SJCRH30 (cell line): ENCODE measurements at regions not wholly inside any gene's neighbourhood (a gene's known extent, or its start where the extent isn't known, plus 50 kb on each side); places are given as distances from the start of the nearest gene placed in this dataset.
A peak's percentile ranks its signal among the peaks of the same experiment; 100 is the strongest.

Source experiments
- DNase-seq, 2 experiments: peaks; one replicate each; pipeline ENCODE4 v3.0.0-alpha.2; 2015 to 2020
- H3K27ac ChIP-seq: fragments of 250-450 bp; sonication (Bioruptor Pico); 2 replicates; pipeline ENCODE4 v1.5.1; 2020; ENCODE audit warnings: mild to moderate bottlenecking, moderate library complexity
- H3K27me3 ChIP-seq: fragments of 250-450 bp; sonication (Bioruptor Pico); 2 replicates; pipeline ENCODE4 v1.5.1; 2020; ENCODE audit warnings: mild to moderate bottlenecking, moderate library complexity
- H3K36me3 ChIP-seq: fragments of 250-450 bp; sonication (Bioruptor Pico); 2 replicates; pipeline ENCODE4 v1.5.1; 2020; ENCODE audit warnings: mild to moderate bottlenecking, moderate library complexity
- H3K4me1 ChIP-seq: fragments of 250-450 bp; sonication (Bioruptor Pico); 2 replicates; pipeline ENCODE4 v1.5.1; 2020; ENCODE audit warnings: mild to moderate bottlenecking, moderate library complexity
- H3K4me3 ChIP-seq: fragments of 250-450 bp; sonication (Bioruptor Pico); 2 replicates; pipeline ENCODE4 v1.5.1; 2020; ENCODE audit warnings: mild to moderate bottlenecking, moderate library complexity
- H3K9me3 ChIP-seq: fragments of 250-450 bp; sonication (Bioruptor Pico); replicated peaks from 2 replicates; pipeline ENCODE4 v1.5.1; 2020; ENCODE audit warnings: mild to moderate bottlenecking, moderate library complexity

- no peak overlapping the region for H3K27ac ChIP-seq
- H3K27me3 ChIP-seq, result no peaks in the 10 kb centered on the region
- no peaks in the 10 kb centered on the region for H3K9me3 ChIP-seq
- H3K4me3 ChIP-seq, result no peak overlapping the region
- H3K36me3 ChIP-seq, result no peaks in the 10 kb centered on the region
- H3K4me1 ChIP-seq, result no peaks in the 10 kb centered on the region
- DNase-seq, result no peak
Measured at GRCh38 chr5:67696446-67696845, 499.8 kb upstream of the CD180 start.

GRCh38 chr5:67695369-67695768, 498.8 kb upstream of the CD180 start:
- no peaks in the 10 kb centered on the region for H3K9me3 ChIP-seq
- no peaks in the 10 kb centered on the region for H3K36me3 ChIP-seq
- H3K4me1 ChIP-seq, result no peaks in the 10 kb centered on the region
- no peak overlapping the region for H3K27ac ChIP-seq
- no peaks in the 10 kb centered on the region for H3K27me3 ChIP-seq
- no peak for DNase-seq
- H3K4me3 ChIP-seq, result no peak overlapping the region

- Histone ChIP-seq H3K4me3 (no peak overlapping the region), H3K4me1 (no peaks in the 10 kb centered on the region), H3K27ac (no peak overlapping the region), H3K36me3 (no peaks in the 10 kb centered on the region), H3K9me3 (no peaks in the 10 kb centered on the region), H3K27me3 (no peaks in the 10 kb centered on the region)
- no peak for DNase-seq
Measured at GRCh38 chr5:67694810-67695191, 498.2 kb upstream of the CD180 start.

- Histone ChIP-seq H3K27ac (no peak overlapping the region), H3K36me3 (no peaks in the 10 kb centered on the region), H3K27me3 (no peaks in the 10 kb centered on the region), H3K4me1 (no peaks in the 10 kb centered on the region), H3K9me3 (no peaks in the 10 kb centered on the region), H3K4me3 (no peak overlapping the region)
- no peak for DNase-seq
Measured at GRCh38 chr5:67693956-67694809, 497.6 kb upstream of the CD180 start.

- H3K4me3 ChIP-seq, result no peak overlapping the region
- H3K9me3 ChIP-seq, result no peaks in the 10 kb centered on the region
- H3K27me3 ChIP-seq, result no peaks in the 10 kb centered on the region
- no peaks in the 10 kb centered on the region for H3K4me1 ChIP-seq
- H3K27ac ChIP-seq, result no peak overlapping the region
- no peak for DNase-seq
- no peaks in the 10 kb centered on the region for H3K36me3 ChIP-seq
Measured at GRCh38 chr5:67686746-67687145, 490.1 kb upstream of the CD180 start.

- H3K4me3 ChIP-seq, result no peak overlapping the region
- H3K27me3 ChIP-seq, result no peaks in the 10 kb centered on the region
- no peak overlapping the region for H3K27ac ChIP-seq
- H3K9me3 ChIP-seq, result no peaks in the 10 kb centered on the region
- DNase-seq, result no peak
- no peaks in the 10 kb centered on the region for H3K4me1 ChIP-seq
- no peaks in the 10 kb centered on the region for H3K36me3 ChIP-seq
Measured at GRCh38 chr5:67681703-67682102, 485.1 kb upstream of the CD180 start.

- Histone ChIP-seq H3K27ac (no peak overlapping the region), H3K9me3 (no peaks in the 10 kb centered on the region)
Measured at GRCh38 chr5:67680099-67680498, 483.5 kb upstream of the CD180 start.

GRCh38 chr5:67679184-67679841, 482.7 kb upstream of the CD180 start:
- Histone ChIP-seq H3K27me3 (no peaks in the 10 kb centered on the region), H3K4me3 (no peak overlapping the region), H3K36me3 (no peaks in the 10 kb centered on the region), H3K4me1 (no peaks in the 10 kb centered on the region), H3K27ac (no peak overlapping the region), H3K9me3 (no peaks in the 10 kb centered on the region)
- DNase-seq, result no peak

More at GRCh38 chr5:67680099-67680498, 483.5 kb upstream of the CD180 start:
- Histone ChIP-seq H3K27me3 (no peaks in the 10 kb centered on the region), H3K4me3 (no peak overlapping the region), H3K4me1 (no peaks in the 10 kb centered on the region), H3K36me3 (no peaks in the 10 kb centered on the region)
- no peak for DNase-seq

GRCh38 chr5:67678594-67678993, 482.0 kb upstream of the CD180 start:
- no peak overlapping the region for H3K27ac ChIP-seq
- no peaks in the 10 kb centered on the region for H3K9me3 ChIP-seq
- no peak for DNase-seq
- H3K36me3 ChIP-seq, result no peaks in the 10 kb centered on the region
- no peaks in the 10 kb centered on the region for H3K4me1 ChIP-seq
- no peak overlapping the region for H3K4me3 ChIP-seq
- no peaks in the 10 kb centered on the region for H3K27me3 ChIP-seq

GRCh38 chr5:67677422-67677970, 480.9 kb upstream of the CD180 start:
- DNase-seq, result peak in 1 of 2 experiments; percentile 4
- Histone ChIP-seq H3K9me3 (no peaks in the 10 kb centered on the region), H3K27ac (no peak overlapping the region), H3K4me1 (no peaks in the 10 kb centered on the region), H3K4me3 (no peak overlapping the region), H3K36me3 (no peaks in the 10 kb centered on the region), H3K27me3 (no peaks in the 10 kb centered on the region)

- H3K36me3 ChIP-seq, result no peaks in the 10 kb centered on the region
- no peak for DNase-seq
- H3K27ac ChIP-seq, result no peak overlapping the region
Measured at GRCh38 chr5:67676863-67677262, 480.3 kb upstream of the CD180 start.

GRCh38 chr5:67674159-67674655, 477.6 kb upstream of the CD180 start:
- Histone ChIP-seq H3K9me3 (no peaks in the 10 kb centered on the region), H3K4me1 (no peaks in the 10 kb centered on the region), H3K4me3 (no peak overlapping the region), H3K27ac (no peak overlapping the region), H3K27me3 (no peaks in the 10 kb centered on the region), H3K36me3 (no peaks in the 10 kb centered on the region)
- no peak for DNase-seq

More at GRCh38 chr5:67676863-67677262, 480.3 kb upstream of the CD180 start:
- Histone ChIP-seq H3K9me3 (no peaks in the 10 kb centered on the region), H3K4me3 (no peak overlapping the region), H3K27me3 (no peaks in the 10 kb centered on the region), H3K4me1 (no peaks in the 10 kb centered on the region)

- Histone ChIP-seq H3K9me3 (no peaks in the 10 kb centered on the region), H3K27me3 (no peaks in the 10 kb centered on the region), H3K4me1 (no peaks in the 10 kb centered on the region), H3K4me3 (no peak overlapping the region), H3K27ac (no peak overlapping the region), H3K36me3 (no peaks in the 10 kb centered on the region)
- DNase-seq, result no peak
Measured at GRCh38 chr5:67673618-67674017, 477.0 kb upstream of the CD180 start.

- H3K4me1 ChIP-seq, result no peaks in the 10 kb centered on the region
- no peak for DNase-seq
- H3K36me3 ChIP-seq, result no peaks in the 10 kb centered on the region
- no peaks in the 10 kb centered on the region for H3K9me3 ChIP-seq
- no peak overlapping the region for H3K27ac ChIP-seq
- H3K4me3 ChIP-seq, result no peak overlapping the region
- no peaks in the 10 kb centered on the region for H3K27me3 ChIP-seq
Measured at GRCh38 chr5:67673180-67673579, 476.6 kb upstream of the CD180 start.

GRCh38 chr5:67672636-67673035, 476.0 kb upstream of the CD180 start:
- Histone ChIP-seq H3K27ac (no peak overlapping the region), H3K9me3 (no peaks in the 10 kb centered on the region), H3K4me3 (no peak overlapping the region), H3K27me3 (no peaks in the 10 kb centered on the region), H3K4me1 (no peaks in the 10 kb centered on the region), H3K36me3 (no peaks in the 10 kb centered on the region)
- DNase-seq, result no peak
